GM12875 (cell line): ENCODE measurements at regions not wholly inside any gene's neighbourhood (a gene's known extent, or its start where the extent isn't known, plus 50 kb on each side); places are given as distances from the start of the nearest gene placed in this dataset.

Source experiments
- H3K4me3 ChIP-seq: one replicate; pipeline ENCODE4 v1.5.1; 2011; ENCODE audit warnings: low read depth, low read length, control low read depth
- CTCF ChIP-seq: IDR thresholded peaks from 2 replicates; pipeline ENCODE4 v1.5.1; 2011; ENCODE audit warnings: low read depth, mild to moderate bottlenecking, control low read depth, inconsistent platforms, low read length, moderate library complexity, borderline replicate concordance; ENCODE audit not compliant: insufficient read depth

GRCh38 chr1:69252696-69253095 lies 315.0 kb upstream of the LRRC7 start:
- H3K4me3 ChIP-seq = no peak overlapping the region
- no peak for TF ChIP-seq CTCF

- TF ChIP-seq CTCF = no peak
- no peak overlapping the region for H3K4me3 ChIP-seq
These were observed 311.7 kb upstream of the LRRC7 start for GRCh38 chr1:69256036-69256435.

GRCh38 chr1:69258842-69259241 lies 308.9 kb upstream of the LRRC7 start:
- TF ChIP-seq CTCF = no peak
- H3K4me3 ChIP-seq = no peak overlapping the region

DNA sequence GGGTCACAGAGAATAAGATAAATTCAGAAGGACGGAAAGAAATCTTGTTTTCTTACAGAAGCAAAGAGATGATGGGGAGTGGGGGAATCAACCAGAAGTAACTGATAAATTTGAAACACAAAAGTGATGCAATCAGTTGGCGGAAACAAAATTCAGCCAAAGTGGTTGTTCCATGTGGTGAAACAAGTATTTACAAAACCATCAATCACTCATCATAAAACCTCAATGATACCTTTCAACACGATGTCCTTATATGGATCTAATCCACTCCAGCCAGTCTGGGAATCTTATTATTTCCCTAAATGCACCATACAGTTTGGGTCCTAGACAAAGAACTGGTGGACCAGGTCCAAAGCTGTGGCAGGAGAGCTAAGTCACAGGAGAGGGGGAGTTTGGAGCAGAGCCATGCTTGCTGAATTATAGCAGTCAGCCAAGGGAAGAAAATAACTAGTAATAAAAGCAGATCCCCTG lies 303.8 kb upstream of the LRRC7 start:
- TF ChIP-seq CTCF = no peak
- H3K4me3 ChIP-seq = no peak overlapping the region

DNA sequence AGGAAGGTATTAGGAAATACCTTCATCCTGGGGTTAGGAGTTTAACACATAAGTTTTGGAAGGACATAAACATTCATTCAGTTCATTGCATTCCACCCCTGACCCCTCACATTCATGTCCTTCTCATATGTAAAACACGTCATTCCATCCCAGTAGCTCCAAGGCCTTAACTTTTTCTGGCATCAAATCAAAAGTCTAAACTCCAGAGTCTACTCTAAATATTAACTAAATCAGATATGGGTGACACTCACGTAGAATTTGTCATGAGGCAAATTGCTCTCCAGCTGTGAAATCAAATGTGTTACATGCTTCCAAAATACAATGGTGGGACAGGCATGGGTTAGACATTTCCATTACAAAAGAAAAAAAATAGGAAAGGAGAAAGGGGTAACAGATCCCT lies 298.2 kb upstream of the LRRC7 start:
- H3K4me3 ChIP-seq = no peak overlapping the region
- no peak for TF ChIP-seq CTCF

GRCh38 chr1:69271587-69272125 lies 296.1 kb upstream of the LRRC7 start:
- H3K4me3 ChIP-seq = no peak overlapping the region
- no peak for TF ChIP-seq CTCF

- TF ChIP-seq CTCF = no peak
- no peak overlapping the region for H3K4me3 ChIP-seq
These were observed 295.0 kb upstream of the LRRC7 start for GRCh38 chr1:69272684-69273083.
